ENCODE measurements at regions not wholly inside any gene's neighbourhood (a gene's known extent, or its start where the extent isn't known, plus 50 kb on each side); places are given as distances from the start of the nearest gene placed in this dataset.
A peak's percentile ranks its signal among the peaks of the same experiment; 100 is the strongest.

- no peak for TF ChIP-seq CTCF (IDR thresholded peaks at IDR 0.05; ENCODE audit: low read depth, low read length)
- no peak overlapping the region for H3K27ac ChIP-seq
- no peak overlapping the region for H3K4me3 ChIP-seq (ENCODE audit: low read depth, low read length)
- H3K36me3 ChIP-seq: no peaks in the 10 kb centered on the region
- no peaks in the 10 kb centered on the region for H3K9me3 ChIP-seq (ENCODE audit: severe bottlenecking)
- H3K27me3 ChIP-seq (ENCODE audit: insufficient read depth, low read depth, severe bottlenecking): no peaks in the 10 kb centered on the region
- no peak for DNase-seq
Observed at GRCh38 chr14:65213316-65213715, 111.0 kb upstream of the MAX start.

GRCh38 chr14:65214741-65215140, 112.4 kb upstream of the MAX start:
- H3K27ac ChIP-seq: no peak overlapping the region
- DNase-seq: no peak
- no peak for TF ChIP-seq CTCF (IDR thresholded peaks at IDR 0.05; ENCODE audit: low read depth, low read length)
- H3K27me3 ChIP-seq (ENCODE audit: insufficient read depth, low read depth, severe bottlenecking): no peaks in the 10 kb centered on the region
- H3K36me3 ChIP-seq: no peaks in the 10 kb centered on the region
- no peaks in the 10 kb centered on the region for H3K9me3 ChIP-seq (ENCODE audit: severe bottlenecking)
- no peak overlapping the region for H3K4me3 ChIP-seq (ENCODE audit: low read depth, low read length)

- Histone ChIP-seq H3K36me3 (no peaks in the 10 kb centered on the region), H3K27ac (no peak overlapping the region), H3K4me3 (ENCODE audit: low read depth, low read length) (no peak overlapping the region), H3K9me3 (ENCODE audit: severe bottlenecking) (no peaks in the 10 kb centered on the region), H3K27me3 (ENCODE audit: insufficient read depth, low read depth, severe bottlenecking) (no peaks in the 10 kb centered on the region)
- no peak for DNase-seq
- TF ChIP-seq CTCF (IDR thresholded peaks at IDR 0.05; ENCODE audit: low read depth, low read length): no peak
Observed at GRCh38 chr14:65219353-65219752, 117.0 kb upstream of the MAX start.

- Histone ChIP-seq H3K4me3 (ENCODE audit: low read depth, low read length) (no peak overlapping the region), H3K9me3 (ENCODE audit: severe bottlenecking) (no peaks in the 10 kb centered on the region), H3K27me3 (ENCODE audit: insufficient read depth, low read depth, severe bottlenecking) (no peaks in the 10 kb centered on the region), H3K27ac (no peak overlapping the region), H3K36me3 (no peaks in the 10 kb centered on the region)
- DNase-seq: peak; percentile 53
- TF ChIP-seq CTCF (IDR thresholded peaks at IDR 0.05; ENCODE audit: low read depth, low read length): peak; percentile 77
Observed at GRCh38 chr14:65222440-65222858, 120.1 kb upstream of the MAX start.

GRCh38 chr14:65223636-65224035, 121.3 kb upstream of the MAX start:
- Histone ChIP-seq H3K9me3 (ENCODE audit: severe bottlenecking) (no peaks in the 10 kb centered on the region), H3K27ac (no peak overlapping the region), H3K4me3 (ENCODE audit: low read depth, low read length) (no peak overlapping the region), H3K27me3 (ENCODE audit: insufficient read depth, low read depth, severe bottlenecking) (no peaks in the 10 kb centered on the region), H3K36me3 (no peaks in the 10 kb centered on the region)
- DNase-seq: no peak
- TF ChIP-seq CTCF (IDR thresholded peaks at IDR 0.05; ENCODE audit: low read depth, low read length): no peak

GRCh38 chr14:65224799-65225198, 122.5 kb upstream of the MAX start:
- H3K36me3 ChIP-seq: no peaks in the 10 kb centered on the region
- H3K27ac ChIP-seq: no peak overlapping the region
- no peak for DNase-seq
- TF ChIP-seq CTCF (IDR thresholded peaks at IDR 0.05; ENCODE audit: low read depth, low read length): no peak
- H3K27me3 ChIP-seq (ENCODE audit: insufficient read depth, low read depth, severe bottlenecking): no peaks in the 10 kb centered on the region
- no peaks in the 10 kb centered on the region for H3K9me3 ChIP-seq (ENCODE audit: severe bottlenecking)
- no peak overlapping the region for H3K4me3 ChIP-seq (ENCODE audit: low read depth, low read length)

Data from WERI-Rb-1 (cell line).